Lower leg skin (tissue), 4 donors: ENCODE measurements at regions not wholly inside any gene's neighbourhood (a gene's known extent, or its start where the extent isn't known, plus 50 kb on each side); places are given as distances from the start of the nearest gene placed in this dataset.
A peak's percentile ranks its signal among the peaks of the same experiment; 100 is the strongest.

Experiments
- DNase-seq, 2 donors: peaks; one replicate each; pipeline ENCODE4 v3.0.0-alpha.2; 2019; ENCODE audit warnings: low spot score in 2 of 2
- H3K4me3 ChIP-seq: fragments of 200-600 bp; sonication (generic); 2 replicates; pipeline ENCODE4 v1.5.1; 2017; ENCODE audit warnings: mild to moderate bottlenecking, low read depth; ENCODE audit not compliant: poor library complexity, severe bottlenecking
- POLR2A ChIP-seq, 2 donors: fragments of 450-650 bp; IDR thresholded peaks; one replicate each; pipeline ENCODE4 v1.6.1; 2016 to 2017; ENCODE audit warnings: antibody characterized with exemption in 2 of 2, mild to moderate bottlenecking in 1 of 2, moderate library complexity in 1 of 2
- WGBS, 2 donors: methylation state at CpG; one replicate each; pipeline ENCODE4 v1.1.5; 2018; 5-methylcytosine and 5-hydroxymethylcytosine counted together
- intact Hi-C: fragments of 100-400 bp; cut with DNase I; formaldehyde crosslinking; loops from one replicate; pipeline ENCODE4 v1.15.0; 2023; ENCODE audit warnings: low total_unique reads
- TF ChIP-seq, protein P1 (sequence below), 3 donors: fragments of 450-650 bp; IDR thresholded peaks; one replicate each; pipeline ENCODE4 v1.5.1; 2016; ENCODE audit warnings: antibody characterized with exemption in 3 of 3, mild to moderate bottlenecking in 3 of 3, moderate library complexity in 2 of 3

DNA sequence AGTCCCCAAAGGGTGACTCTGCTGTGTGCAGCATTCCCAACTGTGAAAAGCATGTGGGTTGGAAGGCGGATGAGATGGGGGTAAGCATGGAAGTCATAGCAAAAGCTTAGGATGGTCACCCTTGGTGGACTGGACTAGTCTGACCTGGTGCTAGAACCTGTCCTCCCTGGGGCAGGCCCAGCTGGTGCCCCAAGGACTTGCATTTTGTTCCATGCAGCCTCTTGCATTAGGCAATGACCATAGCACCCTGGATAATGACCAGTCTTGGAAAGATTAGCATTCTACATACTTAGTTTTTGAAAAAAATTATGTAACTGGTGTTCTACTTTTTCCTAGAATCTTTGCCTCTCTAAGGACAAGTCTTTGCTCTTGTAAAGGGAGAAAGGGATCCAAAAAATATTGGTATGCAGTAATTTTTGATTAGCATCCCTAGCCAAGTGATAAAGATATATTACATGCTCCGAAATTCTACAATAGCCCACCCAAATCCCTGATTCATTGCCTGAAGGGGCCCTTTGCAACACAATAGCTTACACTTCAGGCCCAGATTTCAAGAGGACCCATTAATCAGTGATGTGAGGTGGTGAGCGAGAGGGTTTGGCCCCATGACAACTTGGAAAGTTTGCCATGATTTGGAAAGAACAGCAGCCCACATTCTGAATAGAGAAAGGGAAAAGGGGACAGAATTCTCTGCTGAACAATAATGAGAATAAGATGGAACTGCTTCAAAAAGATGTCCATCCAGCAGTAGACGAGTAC is 93.3 kb upstream of the CD180 start:
- TF ChIP-seq, protein P1, sequence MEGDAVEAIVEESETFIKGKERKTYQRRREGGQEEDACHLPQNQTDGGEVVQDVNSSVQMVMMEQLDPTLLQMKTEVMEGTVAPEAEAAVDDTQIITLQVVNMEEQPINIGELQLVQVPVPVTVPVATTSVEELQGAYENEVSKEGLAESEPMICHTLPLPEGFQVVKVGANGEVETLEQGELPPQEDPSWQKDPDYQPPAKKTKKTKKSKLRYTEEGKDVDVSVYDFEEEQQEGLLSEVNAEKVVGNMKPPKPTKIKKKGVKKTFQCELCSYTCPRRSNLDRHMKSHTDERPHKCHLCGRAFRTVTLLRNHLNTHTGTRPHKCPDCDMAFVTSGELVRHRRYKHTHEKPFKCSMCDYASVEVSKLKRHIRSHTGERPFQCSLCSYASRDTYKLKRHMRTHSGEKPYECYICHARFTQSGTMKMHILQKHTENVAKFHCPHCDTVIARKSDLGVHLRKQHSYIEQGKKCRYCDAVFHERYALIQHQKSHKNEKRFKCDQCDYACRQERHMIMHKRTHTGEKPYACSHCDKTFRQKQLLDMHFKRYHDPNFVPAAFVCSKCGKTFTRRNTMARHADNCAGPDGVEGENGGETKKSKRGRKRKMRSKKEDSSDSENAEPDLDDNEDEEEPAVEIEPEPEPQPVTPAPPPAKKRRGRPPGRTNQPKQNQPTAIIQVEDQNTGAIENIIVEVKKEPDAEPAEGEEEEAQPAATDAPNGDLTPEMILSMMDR (IDR thresholded peaks at IDR 0.05): no peak
- TF ChIP-seq POLR2A (IDR thresholded peaks at IDR 0.05): no peak
- DNase-seq: peak in 1 of 2 donors; percentile 90
- no peak overlapping the region for H3K4me3 ChIP-seq
- intact Hi-C loops: no loop called here
- WGBS, 2 donors: 66 to 70% methylated on average over 4 of the region's 4 CpGs

DNA sequence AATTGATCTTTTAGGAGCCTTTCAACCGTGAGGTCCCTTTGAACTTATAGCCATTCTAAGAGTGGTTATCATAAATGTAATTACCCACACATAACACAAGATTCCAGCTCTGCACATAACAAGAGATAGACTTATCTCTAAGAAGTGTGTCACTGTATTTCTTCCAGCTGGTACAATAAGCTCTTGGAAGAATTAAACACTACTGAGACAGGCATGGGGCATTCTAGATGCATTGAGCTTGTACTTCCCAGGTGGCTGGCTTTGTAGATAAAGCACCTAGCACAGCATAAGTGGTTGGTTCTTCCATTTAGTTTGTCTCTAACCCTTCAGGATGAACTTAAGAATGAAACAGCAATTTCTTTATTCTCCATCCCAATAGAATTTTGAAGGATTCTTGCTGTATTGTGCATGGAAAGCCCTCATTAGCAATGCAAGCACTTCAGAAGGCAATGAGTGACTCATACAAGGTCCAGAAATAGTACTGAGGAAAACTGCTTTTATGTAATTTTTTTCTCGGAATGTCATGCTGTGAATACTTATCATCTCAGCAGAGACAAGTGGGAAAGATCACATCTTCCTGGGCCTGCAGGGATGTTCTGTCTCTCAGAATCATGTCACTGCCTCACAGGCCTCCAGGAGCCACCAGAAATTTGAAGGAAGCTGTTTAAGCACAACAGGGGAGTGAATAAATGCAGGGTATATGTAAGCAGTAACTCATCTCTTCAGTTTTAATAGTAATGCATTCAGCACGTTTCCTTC is 91.1 kb upstream of the CD180 start:
- TF ChIP-seq, protein P1 (IDR thresholded peaks at IDR 0.05): no peak
- TF ChIP-seq POLR2A (IDR thresholded peaks at IDR 0.05): no peak
- H3K4me3 ChIP-seq: no peak overlapping the region
- intact Hi-C loops: no loop called here
- WGBS, 2 donors: 56 to 60% methylated on average over 3 of the region's 3 CpGs
- DNase-seq: no peak

DNA sequence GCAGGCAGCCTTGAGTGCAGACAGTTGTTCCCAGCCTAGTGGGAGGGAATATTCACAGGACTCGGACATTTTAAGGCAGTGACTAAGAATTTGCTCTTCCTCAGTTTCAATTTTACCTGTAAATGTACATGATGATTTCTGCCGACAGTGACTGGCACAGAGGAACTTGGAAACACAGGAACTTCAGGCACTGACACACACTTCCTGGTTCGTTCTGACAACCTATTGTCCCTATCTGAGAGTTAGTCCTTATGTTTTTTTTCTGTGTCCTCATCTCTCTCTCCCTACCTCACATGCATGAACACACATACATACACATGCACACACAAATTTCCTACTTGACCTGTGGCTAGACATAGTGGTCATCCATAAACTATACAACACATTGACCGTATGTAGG is 89.4 kb upstream of the CD180 start:
- DNase-seq: no peak
- intact Hi-C loops: no loop called here
- WGBS, 2 donors: 74 to 75% methylated on average over 4 of the region's 4 CpGs
- TF ChIP-seq, protein P1 (IDR thresholded peaks at IDR 0.05): no peak
- TF ChIP-seq POLR2A (IDR thresholded peaks at IDR 0.05): no peak
- no peak overlapping the region for H3K4me3 ChIP-seq

DNA sequence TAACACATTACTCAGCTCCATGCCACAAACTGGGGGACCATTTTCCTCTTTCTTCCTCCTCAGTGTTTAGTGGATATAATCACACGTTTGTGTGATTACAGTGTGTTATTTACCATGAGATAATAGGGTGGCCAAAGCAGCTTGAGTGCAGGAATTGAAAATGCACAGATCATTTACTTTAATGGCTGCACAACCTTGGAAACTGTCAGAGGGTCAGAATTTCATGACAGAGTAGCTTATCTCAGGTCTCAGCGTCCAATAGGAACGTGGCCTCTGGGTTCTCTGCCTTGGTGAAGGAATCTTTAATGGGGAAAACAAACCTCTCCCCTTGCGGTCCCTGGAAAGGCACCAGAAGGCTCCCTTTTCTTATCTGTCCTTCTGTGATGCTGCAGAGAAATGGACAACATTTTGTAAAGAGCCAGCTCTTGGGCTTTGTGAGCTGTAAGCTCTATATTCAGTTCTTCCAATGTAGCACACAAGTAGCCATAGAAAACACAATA is 87.4 kb upstream of the CD180 start:
- 86 to 90% methylated on average over 4 of the region's 4 CpGs for WGBS, 2 donors
- H3K4me3 ChIP-seq: no peak overlapping the region
- no peak for DNase-seq
- no peak for TF ChIP-seq POLR2A (IDR thresholded peaks at IDR 0.05)
- TF ChIP-seq, protein P1 (IDR thresholded peaks at IDR 0.05): no peak
- intact Hi-C loops: no loop called here

DNA sequence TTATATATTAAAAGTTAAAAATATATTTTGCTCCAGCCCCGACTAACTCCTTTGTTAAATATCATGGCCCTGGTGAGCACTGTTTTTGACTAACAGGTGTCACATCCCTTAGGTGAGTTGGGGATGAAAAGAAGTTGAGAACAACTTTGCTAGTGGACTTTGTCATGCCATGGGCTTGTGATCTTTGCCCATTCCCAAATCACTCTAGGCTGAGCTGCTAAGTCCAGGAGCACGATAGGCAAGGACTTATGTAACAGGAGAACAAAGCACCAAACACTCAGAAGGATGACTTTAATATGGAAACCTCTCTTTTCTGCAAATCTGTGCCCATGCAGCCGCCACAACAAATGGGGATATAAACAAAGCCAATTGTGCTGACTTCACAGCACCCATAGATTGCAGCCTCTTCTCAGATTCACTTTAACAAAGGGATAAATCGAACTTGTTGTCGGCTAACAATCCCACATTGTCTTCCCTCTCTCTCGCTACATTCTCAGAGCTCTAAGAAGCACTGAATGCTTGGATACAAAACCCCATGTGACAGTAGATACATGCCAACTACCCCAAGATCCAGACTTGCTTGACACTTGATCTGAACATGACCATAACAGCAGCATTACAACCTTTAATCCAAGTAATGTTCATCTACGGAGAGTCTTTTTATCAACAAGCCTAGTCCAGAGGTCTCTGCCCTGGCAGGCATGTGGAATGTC is 86.8 kb upstream of the CD180 start:
- DNase-seq: no peak
- TF ChIP-seq POLR2A (IDR thresholded peaks at IDR 0.05): no peak
- TF ChIP-seq, protein P1 (IDR thresholded peaks at IDR 0.05): no peak
- WGBS, 2 donors: 84 to 86% methylated on average over 7 of the region's 7 CpGs
- intact Hi-C loops: no loop called here
- no peak overlapping the region for H3K4me3 ChIP-seq
